ENCODE measurements at regions not wholly inside any gene's neighbourhood (a gene's known extent, or its start where the extent isn't known, plus 50 kb on each side); places are given as distances from the start of the nearest gene placed in this dataset.

GRCh38 chr12:125734137-125734536 lies 668.9 kb downstream of the AACS start:
- Histone ChIP-seq H3K36me3 (no peaks in the 10 kb centered on the region), H3K4me1 (no peaks in the 10 kb centered on the region), H3K27me3 (no peaks in the 10 kb centered on the region), H3K4me3 (no peak overlapping the region), H3K9me3 (no peaks in the 10 kb centered on the region), H3K27ac (no peak overlapping the region)
- no peak for ATAC-seq
- intact Hi-C loops (cut with DNase I) = no loop called here
- 27% methylated on average over 1 of the region's 1 CpG for WGBS (ENCODE audit: insufficient coverage, low coverage, low lambda C conversion rate, missing lambda C conversion rate)
- no peak for TF ChIP-seq CTCF (IDR thresholded peaks at IDR 0.05)
- TF ChIP-seq POLR2A (IDR thresholded peaks at IDR 0.05) = no peak
- no peak for DNase-seq

GRCh38 chr12:125738211-125738610 lies 673.0 kb downstream of the AACS start:
- 63% methylated on average over 1 of the region's 1 CpG for WGBS (ENCODE audit: insufficient coverage, low coverage, low lambda C conversion rate, missing lambda C conversion rate)
- Histone ChIP-seq H3K27me3 (no peaks in the 10 kb centered on the region), H3K4me3 (no peak overlapping the region), H3K4me1 (no peaks in the 10 kb centered on the region), H3K27ac (no peak overlapping the region), H3K9me3 (no peaks in the 10 kb centered on the region), H3K36me3 (no peaks in the 10 kb centered on the region)
- ATAC-seq (no peak), DNase-seq (no peak)
- intact Hi-C loops (cut with DNase I) = no loop called here
- TF ChIP-seq CTCF (IDR thresholded peaks at IDR 0.05) = no peak
- no peak for TF ChIP-seq POLR2A (IDR thresholded peaks at IDR 0.05)

GRCh38 chr12:125742413-125742812 lies 677.2 kb downstream of the AACS start:
- H3K4me1 ChIP-seq = no peaks in the 10 kb centered on the region
- H3K27ac ChIP-seq = no peak overlapping the region
- ATAC-seq (no peak), DNase-seq (no peak)
- H3K36me3 ChIP-seq = no peaks in the 10 kb centered on the region
- H3K27me3 ChIP-seq = no peaks in the 10 kb centered on the region
- 75% methylated on average over 8 of the region's 8 CpGs for WGBS (ENCODE audit: insufficient coverage, low coverage, low lambda C conversion rate, missing lambda C conversion rate)
- TF ChIP-seq POLR2A (IDR thresholded peaks at IDR 0.05) (no peak), CTCF (IDR thresholded peaks at IDR 0.05) (no peak)
- H3K4me3 ChIP-seq = no peak overlapping the region
- H3K9me3 ChIP-seq = no peaks in the 10 kb centered on the region
- intact Hi-C loops (cut with DNase I) = no loop called here

- no peak for TF ChIP-seq POLR2A (IDR thresholded peaks at IDR 0.05)
- TF ChIP-seq CTCF (IDR thresholded peaks at IDR 0.05) = no peak
- DNase-seq (no peak), ATAC-seq (no peak)
- intact Hi-C loops (cut with DNase I) = no loop called here
- H3K27ac ChIP-seq = no peak overlapping the region
- H3K4me1 ChIP-seq = no peaks in the 10 kb centered on the region
- WGBS (ENCODE audit: insufficient coverage, low coverage, low lambda C conversion rate, missing lambda C conversion rate) = 94% methylated on average over 3 of the region's 4 CpGs
- H3K36me3 ChIP-seq = no peaks in the 10 kb centered on the region
- H3K9me3 ChIP-seq = no peaks in the 10 kb centered on the region
- no peaks in the 10 kb centered on the region for H3K27me3 ChIP-seq
- H3K4me3 ChIP-seq = no peak overlapping the region
These were observed 679.0 kb downstream of the AACS start for GRCh38 chr12:125744201-125744600.

- Histone ChIP-seq H3K4me3 (no peak overlapping the region), H3K4me1 (no peaks in the 10 kb centered on the region), H3K27me3 (no peaks in the 10 kb centered on the region), H3K9me3 (no peaks in the 10 kb centered on the region), H3K27ac (no peak overlapping the region), H3K36me3 (no peaks in the 10 kb centered on the region)
- DNase-seq = no peak
- no peak for TF ChIP-seq POLR2A (IDR thresholded peaks at IDR 0.05)
- TF ChIP-seq CTCF (IDR thresholded peaks at IDR 0.05) = no peak
- intact Hi-C loops (cut with DNase I) = no loop called here
- ATAC-seq = no peak
- WGBS (ENCODE audit: insufficient coverage, low coverage, low lambda C conversion rate, missing lambda C conversion rate) = 42% methylated on average over 2 of the region's 2 CpGs
These were observed 690.3 kb downstream of the AACS start for GRCh38 chr12:125755512-125755911.
